ENCODE measurements at regions not wholly inside any gene's neighbourhood (a gene's known extent, or its start where the extent isn't known, plus 50 kb on each side); places are given as distances from the start of the nearest gene placed in this dataset.

GRCh38 chr10:6919077-6919476, 339.0 kb upstream of the PRKCQ start:
- no peak for DNase-seq

GRCh38 chr10:6918305-6918704, 338.2 kb upstream of the PRKCQ start:
- peak; percentile 65 for DNase-seq

GRCh38 chr10:6917125-6917524, 337.0 kb upstream of the PRKCQ start:
- DNase-seq, result no peak

- DNase-seq, result no peak
Observed at GRCh38 chr10:6916601-6917000, 336.5 kb upstream of the PRKCQ start.

GRCh38 chr10:6915307-6915706, 335.2 kb upstream of the PRKCQ start:
- no peak for DNase-seq

GRCh38 chr10:6912929-6913328, 332.9 kb upstream of the PRKCQ start:
- DNase-seq, result no peak

GRCh38 chr10:6912424-6912823, 332.3 kb upstream of the PRKCQ start:
- no peak for DNase-seq

GRCh38 chr10:6912021-6912420, 331.9 kb upstream of the PRKCQ start:
- no peak for DNase-seq

- DNase-seq, result no peak
Observed at GRCh38 chr10:6909905-6910560, 330.0 kb upstream of the PRKCQ start.

- DNase-seq, result no peak
Observed at GRCh38 chr10:6907877-6908530, 327.9 kb upstream of the PRKCQ start.

GRCh38 chr10:6894405-6894804, 314.3 kb upstream of the PRKCQ start:
- no peak for DNase-seq

- DNase-seq, result no peak
Observed at GRCh38 chr10:6892864-6893263, 312.8 kb upstream of the PRKCQ start.

GRCh38 chr10:6891924-6892323, 311.8 kb upstream of the PRKCQ start:
- DNase-seq, result no peak

GRCh38 chr10:6889718-6890117, 309.6 kb upstream of the PRKCQ start:
- DNase-seq, result no peak

- no peak for DNase-seq
Observed at GRCh38 chr10:6888434-6888833, 308.4 kb upstream of the PRKCQ start.

GRCh38 chr10:6885284-6885683, 305.2 kb upstream of the PRKCQ start:
- DNase-seq, result no peak

GRCh38 chr10:6881987-6882386, 301.9 kb upstream of the PRKCQ start:
- no peak for DNase-seq

- no peak for DNase-seq
Observed at GRCh38 chr10:6877722-6878392, 297.8 kb upstream of the PRKCQ start.

- no peak for DNase-seq
Observed at GRCh38 chr10:6877336-6877721, 297.3 kb upstream of the PRKCQ start.

- no peak for DNase-seq
Observed at GRCh38 chr10:6875269-6875865, 295.3 kb upstream of the PRKCQ start.

- no peak for DNase-seq
Observed at GRCh38 chr10:6871128-6871527, 291.1 kb upstream of the PRKCQ start.

GRCh38 chr10:6868036-6868725, 288.1 kb upstream of the PRKCQ start:
- DNase-seq, result no peak

- DNase-seq, result no peak
Observed at GRCh38 chr10:6866757-6867156, 286.7 kb upstream of the PRKCQ start.
